T follicular helper cell (primary cell): ENCODE measurements at regions not wholly inside any gene's neighbourhood (a gene's known extent, or its start where the extent isn't known, plus 50 kb on each side); places are given as distances from the start of the nearest gene placed in this dataset.
"Not testable (repeated sequence)": the region's sequence is repeated elsewhere in the genome, so short reads cannot be mapped to it uniquely, and the experiment has no call there.

Source experiments
- DNase-seq: peaks from one replicate; pipeline ENCODE4 v3.0.0-alpha.2; 2020; ENCODE audit warnings: low read depth

DNA sequence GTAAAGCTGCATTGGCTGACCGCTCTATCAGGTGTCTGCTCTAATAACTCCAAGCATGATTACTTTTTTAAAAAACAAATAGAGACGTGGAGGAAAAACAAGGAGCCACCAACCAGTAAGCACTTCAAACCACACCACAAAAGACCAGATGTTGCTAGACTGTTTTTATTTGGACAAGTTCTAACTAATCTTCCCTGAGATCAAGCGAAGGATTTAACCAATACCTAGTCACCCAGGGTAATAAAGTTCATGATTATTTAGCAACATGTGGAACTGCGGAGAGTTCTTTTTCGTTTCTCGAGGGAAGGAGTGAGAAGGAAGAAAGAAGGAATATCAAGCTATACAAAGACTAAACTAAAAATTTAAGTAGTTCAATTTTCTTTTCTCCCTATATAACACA lies 288.1 kb downstream of the DUSP6 start:
- no peak for DNase-seq

- no peak for DNase-seq
Measured at GRCh38 chr12:89062996-89063395, 289.3 kb downstream of the DUSP6 start.

DNA sequence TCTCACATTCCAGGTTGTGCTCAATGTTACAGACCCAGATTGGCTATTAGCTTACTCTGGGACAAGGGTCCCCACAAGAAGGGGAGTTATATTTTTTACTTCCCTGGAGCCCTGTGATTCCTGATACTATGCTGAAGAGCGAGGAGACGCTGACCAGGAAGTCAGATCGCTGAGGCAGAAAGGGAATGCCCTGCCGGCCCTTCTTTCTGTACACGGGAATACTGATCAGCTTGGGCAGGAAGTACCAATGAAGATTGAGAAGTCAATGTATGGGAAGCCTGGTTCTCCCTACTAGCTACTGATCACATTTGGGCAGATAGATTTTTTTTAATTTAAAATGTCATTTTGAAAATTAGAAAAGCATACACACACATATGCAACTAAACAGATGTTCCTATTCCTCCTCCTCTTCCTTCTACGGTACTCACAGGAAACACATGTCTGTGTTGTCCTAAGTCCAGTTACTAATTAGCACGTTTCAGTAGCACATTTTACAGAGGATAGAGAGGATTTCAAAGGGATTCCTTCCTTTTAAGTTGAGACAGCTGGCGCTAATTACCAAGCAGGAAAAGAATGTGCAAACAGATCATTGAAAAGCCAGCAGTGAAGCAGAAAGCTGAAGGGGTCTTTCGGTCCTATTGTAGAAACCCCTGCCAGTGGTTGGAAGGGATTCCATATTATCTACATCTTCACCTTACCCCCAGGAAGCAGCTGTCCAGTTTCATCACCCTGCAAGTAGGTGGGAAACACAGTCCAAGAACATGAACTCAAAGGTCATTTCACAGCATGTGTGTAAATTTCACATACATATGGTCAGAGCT lies 292.4 kb downstream of the DUSP6 start:
- no peak for DNase-seq

DNA sequence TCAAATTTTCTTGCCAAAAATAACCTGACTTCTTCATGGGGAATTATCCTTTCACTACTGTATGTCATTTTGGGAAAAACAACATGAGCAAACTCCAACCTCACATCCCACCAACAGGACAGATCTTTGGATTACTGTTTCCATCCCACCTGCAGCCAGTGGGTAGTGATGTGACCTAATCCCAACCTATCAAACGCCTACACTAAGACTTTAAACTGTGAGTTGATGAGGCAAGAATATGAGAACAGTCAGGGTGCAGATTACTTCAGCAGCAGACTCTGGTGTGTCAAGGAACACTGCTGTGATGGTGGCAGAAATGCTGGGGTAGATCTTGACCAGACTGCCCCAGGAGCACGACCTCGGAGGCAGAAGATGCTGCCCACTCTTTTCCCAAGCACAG lies 293.2 kb downstream of the DUSP6 start:
- no peak for DNase-seq

DNA sequence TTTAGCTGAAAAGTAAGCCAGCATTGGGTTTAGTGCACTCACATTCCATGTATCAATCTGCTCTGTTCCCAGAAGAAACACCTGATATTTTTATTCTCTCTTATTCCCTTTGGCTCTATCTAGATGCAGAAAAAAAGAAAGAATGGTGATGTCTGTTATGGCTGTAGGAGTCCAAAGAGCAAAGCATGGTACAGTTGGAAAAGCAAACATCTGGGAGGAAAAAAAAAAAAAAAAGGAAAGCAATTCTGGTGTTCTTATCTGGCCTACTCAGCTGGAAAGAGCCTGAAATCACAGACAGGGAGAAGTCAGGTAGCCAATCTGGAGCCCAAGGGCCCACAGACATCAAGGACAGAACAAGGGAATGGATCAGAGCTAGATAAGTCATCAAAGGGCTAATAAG lies 293.9 kb downstream of the DUSP6 start:
- no peak for DNase-seq

DNA sequence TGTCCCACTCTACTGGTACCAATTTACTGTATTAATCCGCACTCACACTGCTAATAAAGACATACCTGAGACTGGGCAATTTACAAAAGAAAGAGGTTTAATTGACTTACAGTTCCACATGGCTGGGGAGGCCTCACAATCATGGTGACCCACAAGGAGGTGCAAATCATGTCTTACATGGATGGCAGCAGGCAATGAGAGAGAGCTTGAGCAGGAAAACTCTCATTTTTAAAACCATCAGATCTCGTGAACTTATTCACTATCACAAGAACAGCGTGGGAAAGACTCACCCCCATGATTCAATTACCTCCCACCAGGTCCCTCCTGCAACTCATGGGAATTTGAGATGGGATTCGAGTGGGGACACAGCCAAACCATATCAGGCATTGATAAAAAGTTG lies 298.5 kb downstream of the DUSP6 start:
- DNase-seq, result not testable (repeated sequence)

DNA sequence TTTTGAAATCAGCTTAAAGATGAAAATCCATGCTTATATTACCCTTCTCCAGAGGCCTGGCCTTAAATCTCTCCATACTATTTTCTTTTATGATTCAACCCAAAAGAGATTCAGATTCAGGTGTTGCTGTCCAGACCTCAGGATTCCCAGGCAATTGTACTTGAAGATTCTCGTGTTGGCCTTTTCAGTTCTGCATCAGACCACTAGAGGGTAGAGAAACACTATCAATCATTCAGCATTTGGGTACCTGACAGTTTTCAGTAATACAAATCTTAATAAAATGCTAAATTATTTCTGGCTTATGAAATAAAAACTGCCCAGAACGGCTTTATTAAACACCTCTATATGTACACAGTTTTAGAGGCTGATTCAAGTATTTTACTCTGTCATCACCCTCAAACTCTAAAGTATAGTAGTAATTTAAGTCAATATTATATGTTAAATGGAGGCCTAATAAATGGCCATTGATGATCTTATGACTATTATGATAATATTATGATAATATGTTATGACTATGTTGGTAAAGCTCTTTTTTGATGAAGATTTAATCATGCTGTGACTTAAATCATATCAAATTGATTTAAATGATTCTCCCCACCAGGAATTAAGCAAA lies 301.1 kb downstream of the DUSP6 start:
- no peak for DNase-seq

GRCh38 chr12:89047856-89048418 lies 304.4 kb downstream of the DUSP6 start:
- no peak for DNase-seq

DNA sequence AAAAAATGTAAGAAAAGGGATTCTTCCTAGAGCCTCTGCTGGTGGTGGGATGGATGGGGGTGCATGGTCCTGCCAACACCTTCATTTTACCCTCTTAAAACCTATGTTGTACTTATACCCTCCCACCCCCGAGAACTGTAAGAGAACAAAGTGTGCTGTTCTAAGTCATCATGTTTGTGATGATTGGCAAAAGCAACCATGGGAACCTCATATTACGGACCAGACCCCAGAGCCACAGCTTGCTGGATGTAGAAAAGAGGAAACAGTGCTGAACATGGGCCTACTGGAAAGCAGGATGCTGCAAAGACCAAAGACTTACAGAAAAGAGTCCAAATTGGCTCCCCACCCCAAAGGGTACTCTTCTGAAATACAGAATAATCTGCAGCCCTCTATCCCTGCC lies 311.2 kb downstream of the DUSP6 start:
- DNase-seq, result no peak

- DNase-seq, result peak; percentile 25
Measured at GRCh38 chr12:89040146-89040964, 311.9 kb downstream of the DUSP6 start.

GRCh38 chr12:89038831-89039512 lies 313.3 kb downstream of the DUSP6 start:
- DNase-seq, result no peak

GRCh38 chr12:89033062-89033461 lies 319.2 kb downstream of the DUSP6 start:
- no peak for DNase-seq

GRCh38 chr12:89029961-89030360 lies 322.3 kb downstream of the DUSP6 start:
- DNase-seq, result no peak

DNA sequence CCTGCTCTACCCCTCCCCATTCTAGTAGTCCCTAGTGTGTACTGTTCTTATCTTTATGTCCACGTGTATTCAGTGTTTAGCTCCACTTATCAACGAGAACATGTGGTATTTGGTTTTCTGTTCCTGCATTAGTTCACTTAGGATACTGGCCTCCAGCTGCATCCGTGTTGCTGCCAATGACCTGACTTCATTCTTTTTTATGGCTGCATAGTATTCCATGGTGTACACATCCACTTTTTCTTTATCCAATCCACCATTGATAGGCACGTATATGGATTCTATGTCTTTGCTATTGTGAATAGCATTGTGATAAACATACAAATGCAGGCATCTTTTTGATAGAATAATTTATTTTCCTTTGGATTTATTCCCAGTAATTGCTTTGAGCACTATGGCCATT lies 327.7 kb downstream of the DUSP6 start:
- DNase-seq, result no peak

- DNase-seq, result no peak
Measured at GRCh38 chr12:89023936-89024335, 328.4 kb downstream of the DUSP6 start.

- no peak for DNase-seq
Measured at GRCh38 chr12:89020689-89021088, 331.6 kb downstream of the DUSP6 start.

DNA sequence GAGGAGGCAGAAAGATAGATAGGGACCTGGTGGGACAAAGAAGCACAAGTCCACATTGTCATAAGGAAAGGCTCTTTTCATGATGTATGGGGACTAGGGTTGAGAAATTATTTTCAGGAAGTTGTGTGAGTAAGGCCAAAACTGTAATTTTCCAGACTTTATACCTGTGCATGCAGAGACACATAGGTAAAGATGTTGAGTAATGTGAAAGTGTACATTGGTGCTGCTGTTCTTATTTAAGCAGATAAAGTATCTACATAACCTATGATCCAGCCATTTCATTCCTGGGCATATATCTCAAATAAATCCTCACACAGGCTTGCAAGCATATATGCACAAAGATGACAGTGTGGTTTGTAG lies 332.2 kb downstream of the DUSP6 start:
- DNase-seq, result no peak

DNA sequence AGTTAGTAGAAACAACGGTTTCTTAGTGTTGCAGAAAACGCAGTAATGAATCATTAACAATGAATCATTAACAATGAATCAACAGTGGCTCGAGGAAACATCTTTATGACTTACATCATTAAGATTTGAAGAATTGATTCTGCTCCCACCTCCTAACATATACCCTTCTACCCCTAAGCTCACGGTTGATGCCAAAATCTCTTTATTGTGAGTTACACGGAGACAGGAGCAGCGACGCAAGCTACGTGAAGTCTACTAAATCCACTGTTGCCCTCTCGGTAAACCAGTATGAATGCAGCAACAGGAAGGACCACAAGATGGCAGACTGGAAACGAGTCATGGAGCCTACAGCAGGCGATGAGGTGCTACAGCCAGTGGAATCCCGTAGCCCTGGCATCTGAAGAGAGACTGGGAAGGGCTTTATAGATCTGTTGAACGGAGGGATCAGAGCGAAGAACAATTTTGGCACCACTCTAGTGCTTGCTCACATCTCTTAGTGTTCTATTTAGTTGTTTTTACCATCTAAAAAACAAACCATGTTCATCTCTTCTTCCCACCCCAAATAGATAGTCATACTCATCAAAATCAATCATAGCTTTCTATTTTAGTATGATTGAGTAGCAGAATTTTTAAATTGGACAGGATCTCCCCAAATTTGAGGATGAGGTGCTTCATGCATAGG lies 332.7 kb downstream of the DUSP6 start:
- peak; percentile 56 for DNase-seq

DNA sequence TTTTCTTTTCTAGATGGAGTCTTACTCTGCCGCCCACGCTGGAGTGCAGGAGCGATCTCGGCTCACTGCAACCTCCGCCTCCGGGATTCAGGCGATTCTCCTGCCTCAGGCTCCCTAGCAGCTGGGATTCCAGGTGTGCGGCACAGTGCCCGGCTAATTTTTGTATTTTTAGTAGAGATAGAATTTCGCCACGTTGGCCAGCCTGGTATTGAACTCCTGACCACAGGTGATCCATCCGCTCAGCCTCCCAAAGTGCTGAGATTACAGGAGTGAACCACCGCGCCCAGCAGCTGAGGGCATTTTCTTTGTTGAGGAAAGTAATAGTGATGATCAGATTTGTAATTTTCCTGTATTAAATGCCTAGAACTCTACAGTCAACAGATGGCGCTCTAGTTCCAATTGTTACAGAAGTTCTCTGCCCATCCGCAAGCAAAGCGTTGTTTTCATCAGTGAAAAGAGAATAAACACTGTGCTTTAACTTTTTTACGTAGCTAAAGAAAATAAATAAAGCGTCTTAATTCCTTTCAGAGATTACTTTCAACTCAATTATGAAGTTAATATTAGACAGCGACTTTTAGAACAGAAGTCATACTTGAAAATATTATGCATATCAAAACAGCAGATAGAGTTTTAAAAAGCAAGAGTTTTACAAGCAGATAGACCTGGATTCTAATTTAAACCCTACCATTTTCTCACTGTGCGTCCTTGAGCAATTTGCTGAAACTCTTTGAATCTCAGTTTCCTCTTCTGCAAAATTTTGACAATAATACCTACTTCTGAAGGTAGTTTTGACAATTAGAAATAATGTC lies 335.1 kb downstream of the DUSP6 start:
- DNase-seq, result no peak

GRCh38 chr12:89015419-89015818 lies 336.9 kb downstream of the DUSP6 start:
- DNase-seq, result no peak

GRCh38 chr12:88998421-88998820 lies 353.9 kb downstream of the DUSP6 start:
- no peak for DNase-seq
